HepG2 (cell line): ENCODE measurements at regions not wholly inside any gene's neighbourhood (a gene's known extent, or its start where the extent isn't known, plus 50 kb on each side); places are given as distances from the start of the nearest gene placed in this dataset.
A peak's percentile ranks its signal among the peaks of the same experiment; 100 is the strongest.

ENCODE experiments used
- ATAC-seq: fragments of 200-7000 bp; cut with Tn5 transposase; 3 replicates; pipeline ENCODE4 v1.9.1; 2020; ENCODE audit warnings: mild to moderate bottlenecking, moderate library complexity
- BruUV-seq: library from RNA; stranded (reverse); fragments of 400-500 nt; replicated peaks from 2 replicates; lab custom pipeline; 2021; lab: Mats Ljungman, UMichigan
- CTCF ChIA-PET: fragments of 300-600 bp; formaldehyde crosslinking; extraction: SDS; loops from one replicate; lab custom pipeline; 2021; ENCODE audit warnings: low total read pairs, inconsistent platforms, low intra/inter-chr PET ratio; lab: Yijun Ruan, JAX
- POLR2A ChIA-PET: fragments of 350-600 bp; sonication (Branson Sonifier 250); formaldehyde crosslinking; loops from one replicate; lab custom pipeline; 2020; ENCODE audit warnings: antibody characterized with exemption, inconsistent platforms; lab: Yijun Ruan, JAX
- DNase-seq: peaks from one replicate; pipeline ENCODE4 v3.0.0-alpha.2; 2015; ENCODE audit warnings: low spot score
- FAIRE-seq: peaks from 3 replicates; lab custom pipeline; 2011; peaks lifted over from hg19 to GRCh38; lab: Jason Lieb, UNC
- H2AFZ ChIP-seq: one replicate; pipeline ENCODE4 v1.6.1; 2011; ENCODE audit warnings: low read length, inconsistent platforms
- H3K27ac ChIP-seq: fragments of 300-600 bp; 3 replicates; pipeline ENCODE4 v1.8.0; 2011; ENCODE audit warnings: mixed run types, mild to moderate bottlenecking, mixed read lengths, low read length, inconsistent platforms; ENCODE audit not compliant: insufficient read depth; ENCODE audit errors: extremely low read length
- H3K27me3 ChIP-seq, 2 experiments: fragments of 200-600 bp in 1 of 2; 2 replicates in 1 of 2; 3 replicates in 1 of 2; pipeline versions ENCODE4 v1.6.0 to v1.8.0; 2011; ENCODE audit warnings: low read length in 2 of 2, mild to moderate bottlenecking in 2 of 2, moderate library complexity in 2 of 2, inconsistent platforms in 1 of 2; ENCODE audit not compliant: insufficient read depth in 2 of 2, control insufficient read depth in 1 of 2
- H3K36me3 ChIP-seq, 2 experiments: fragments of 200-600 bp in 1 of 2; replicated peaks in 1 of 2; 2 replicates in 1 of 2; 3 replicates in 1 of 2; pipeline versions ENCODE4 v1.5.1 to v1.8.0; 2011; ENCODE audit warnings: low read length in 2 of 2, inconsistent platforms in 1 of 2; ENCODE audit not compliant: insufficient read depth in 2 of 2, control insufficient read depth in 1 of 2
- H3K4me1 ChIP-seq: 2 replicates; pipeline ENCODE4 v1.5.1; 2012; ENCODE audit warnings: low read length, inconsistent platforms; ENCODE audit not compliant: insufficient read depth
- H3K4me2 ChIP-seq: 2 replicates; pipeline ENCODE4 v1.6.0; 2011; ENCODE audit warnings: low read depth, low read length, inconsistent platforms
- H3K4me3 ChIP-seq, 3 experiments: fragments of 200-600 bp in 1 of 3; sonication (generic), shearing (Covaris generic) in 1 of 3; replicated peaks in 1 of 3; 2 replicates each; pipeline ENCODE4 v1.5.1; 2011 to 2016; ENCODE audit warnings: low read length in 3 of 3, inconsistent platforms in 2 of 3, low read depth in 2 of 3, mild to moderate bottlenecking in 2 of 3, control low read depth in 1 of 3, mixed read lengths in 1 of 3; ENCODE audit not compliant: insufficient read depth in 1 of 3
- H3K79me2 ChIP-seq: one replicate; pipeline ENCODE4 v1.6.1; 2011; ENCODE audit warnings: low read length, inconsistent platforms; ENCODE audit not compliant: insufficient read depth
- H3K9ac ChIP-seq: 2 replicates; pipeline ENCODE4 v1.6.0; 2011; ENCODE audit warnings: mild to moderate bottlenecking, low read depth, low read length, inconsistent platforms; ENCODE audit not compliant: insufficient read depth
- H3K9me3 ChIP-seq: 2 replicates; pipeline ENCODE4 v1.5.1; 2012; ENCODE audit warnings: mild to moderate bottlenecking, low read length
- H4K20me1 ChIP-seq: 2 replicates; pipeline ENCODE4 v1.6.0; 2011; ENCODE audit warnings: inconsistent platforms, mild to moderate bottlenecking, low read length, moderate library complexity; ENCODE audit not compliant: insufficient read depth
- MATR3 ChIP-seq: sonication (generic); formaldehyde crosslinking; IDR thresholded peaks from 2 replicates; pipeline ENCODE4 v1.4.0; 2020; ENCODE audit warnings: missing genetic modification reagents
- NFIB ChIP-seq: sonication (generic); formaldehyde crosslinking; IDR thresholded peaks from 2 replicates; pipeline ENCODE4 v1.9.0; 2021; ENCODE audit warnings: missing genetic modification reagents, mild to moderate bottlenecking, borderline replicate concordance
- SMARCE1 ChIP-seq: fragments of 450-650 bp; IDR thresholded peaks from 2 replicates; pipeline ENCODE4 v1.6.1; 2017; ENCODE audit warnings: borderline replicate concordance
- ZNF274 ChIP-seq: sonication (generic); formaldehyde crosslinking; IDR thresholded peaks from 2 replicates; pipeline ENCODE4 v1.5.1; 2020; ENCODE audit warnings: mild to moderate bottlenecking, missing genetic modification reagents
- WGBS: methylation state at CpG from one replicate; pipeline ENCODE4 v1.1.6; 2017; ENCODE audit warnings: low lambda C conversion rate; 5-methylcytosine and 5-hydroxymethylcytosine counted together
- in situ Hi-C: cut with HindIII; loops from 2 replicates; pipeline ENCODE4 v1.10.0; 2017; ENCODE audit warnings: low pct_unique_long_range_greater_than_20kb; ENCODE audit not compliant: extremely low pct_ligation_motif_present
- intact Hi-C: fragments of 100-400 bp; cut with micrococcal nuclease; formaldehyde crosslinking; loops from one replicate; pipeline ENCODE4 v1.10.0; 2022; ENCODE audit not compliant: unreplicated experiment
- TF ChIP-seq, protein P1 (sequence below): sonication (generic); formaldehyde crosslinking; IDR thresholded peaks from 2 replicates; pipeline ENCODE4 v1.4.0; 2020; ENCODE audit warnings: missing genetic modification reagents
- TF ChIP-seq, protein P2 (sequence below): sonication (generic); formaldehyde crosslinking; conservative IDR thresholded peaks from 2 replicates; pipeline ENCODE4 v1.8.0; 2022; ENCODE audit warnings: mild to moderate bottlenecking, moderate library complexity, missing genetic modification reagents
- TF ChIP-seq, protein P3 (sequence below): sonication (generic); formaldehyde crosslinking; IDR thresholded peaks from 2 replicates; pipeline ENCODE4 v1.8.0; 2022; ENCODE audit warnings: missing genetic modification reagents, mild to moderate bottlenecking, moderate library complexity, borderline replicate concordance
- TF ChIP-seq, protein P4 (sequence below): fragments of 450-650 bp; IDR thresholded peaks from 2 replicates; pipeline ENCODE4 v1.6.1; 2016

DNA sequence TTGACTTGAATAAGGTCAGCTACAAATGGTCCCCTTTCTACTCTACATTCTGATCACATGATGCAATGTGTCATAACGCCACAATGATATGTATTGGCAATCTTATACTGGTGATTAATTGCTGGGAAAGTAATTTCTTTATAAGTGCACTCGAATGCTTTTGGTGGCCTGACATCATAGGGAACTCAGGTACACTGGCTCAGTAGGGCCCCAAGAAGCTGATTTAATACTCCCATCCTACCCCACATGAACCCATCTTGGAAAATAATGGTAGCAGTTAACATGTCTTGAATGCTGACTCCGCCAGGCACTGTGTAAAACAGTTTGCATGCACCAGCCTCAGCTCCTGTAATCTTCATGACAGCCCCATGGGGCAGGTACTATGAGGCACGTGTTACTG, 186.9 kb downstream of the SNX10 start:
- intact Hi-C loops, result no loop called here

GRCh38 chr7:26479581-26479980, 187.9 kb downstream of the SNX10 start:
- Histone ChIP-seq H2AFZ (no peak overlapping the region), H3K9ac (no peak overlapping the region), H3K4me3 (no peak overlapping the region), H3K9me3 (no peaks in the 10 kb centered on the region), H3K79me2 (no peaks in the 10 kb centered on the region), H3K4me1 (no peaks in the 10 kb centered on the region), H3K4me2 (no peak overlapping the region), H3K27me3 (peaks cover 3 to 12% of the 10 kb centered on the region in 2 experiments; a peak in 2 of 5 replicates), H4K20me1 (no peaks in the 10 kb centered on the region), H3K27ac (no peak overlapping the region), H3K36me3 (no peaks in the 10 kb centered on the region)
- CTCF ChIA-PET, result no interaction called here
- no peak for DNase-seq
- no peak for ATAC-seq
- TF ChIP-seq, protein P1, sequence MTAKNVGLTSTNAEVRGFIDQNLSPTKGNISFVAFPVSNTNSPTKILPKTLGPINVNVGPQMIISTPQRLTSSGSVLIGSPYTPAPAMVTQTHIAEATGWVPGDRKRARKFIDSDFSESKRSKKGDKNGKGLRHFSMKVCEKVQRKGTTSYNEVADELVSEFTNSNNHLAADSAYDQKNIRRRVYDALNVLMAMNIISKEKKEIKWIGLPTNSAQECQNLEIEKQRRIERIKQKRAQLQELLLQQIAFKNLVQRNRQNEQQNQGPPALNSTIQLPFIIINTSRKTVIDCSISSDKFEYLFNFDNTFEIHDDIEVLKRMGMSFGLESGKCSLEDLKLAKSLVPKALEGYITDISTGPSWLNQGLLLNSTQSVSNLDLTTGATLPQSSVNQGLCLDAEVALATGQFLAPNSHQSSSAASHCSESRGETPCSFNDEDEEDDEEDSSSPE (CRISPR knock-in tag), result no peak
- TF ChIP-seq ZNF274 (CRISPR knock-in tag) (no peak), MATR3 (no peak), SMARCE1 (no peak)
- TF ChIP-seq, protein P2, sequence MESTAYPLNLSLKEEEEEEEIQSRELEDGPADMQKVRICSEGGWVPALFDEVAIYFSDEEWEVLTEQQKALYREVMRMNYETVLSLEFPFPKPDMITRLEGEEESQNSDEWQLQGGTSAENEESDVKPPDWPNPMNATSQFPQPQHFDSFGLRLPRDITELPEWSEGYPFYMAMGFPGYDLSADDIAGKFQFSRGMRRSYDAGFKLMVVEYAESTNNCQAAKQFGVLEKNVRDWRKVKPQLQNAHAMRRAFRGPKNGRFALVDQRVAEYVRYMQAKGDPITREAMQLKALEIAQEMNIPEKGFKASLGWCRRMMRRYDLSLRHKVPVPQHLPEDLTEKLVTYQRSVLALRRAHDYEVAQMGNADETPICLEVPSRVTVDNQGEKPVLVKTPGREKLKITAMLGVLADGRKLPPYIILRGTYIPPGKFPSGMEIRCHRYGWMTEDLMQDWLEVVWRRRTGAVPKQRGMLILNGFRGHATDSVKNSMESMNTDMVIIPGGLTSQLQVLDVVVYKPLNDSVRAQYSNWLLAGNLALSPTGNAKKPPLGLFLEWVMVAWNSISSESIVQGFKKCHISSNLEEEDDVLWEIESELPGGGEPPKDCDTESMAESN (CRISPR knock-in tag), result no peak
- TF ChIP-seq, protein P3, sequence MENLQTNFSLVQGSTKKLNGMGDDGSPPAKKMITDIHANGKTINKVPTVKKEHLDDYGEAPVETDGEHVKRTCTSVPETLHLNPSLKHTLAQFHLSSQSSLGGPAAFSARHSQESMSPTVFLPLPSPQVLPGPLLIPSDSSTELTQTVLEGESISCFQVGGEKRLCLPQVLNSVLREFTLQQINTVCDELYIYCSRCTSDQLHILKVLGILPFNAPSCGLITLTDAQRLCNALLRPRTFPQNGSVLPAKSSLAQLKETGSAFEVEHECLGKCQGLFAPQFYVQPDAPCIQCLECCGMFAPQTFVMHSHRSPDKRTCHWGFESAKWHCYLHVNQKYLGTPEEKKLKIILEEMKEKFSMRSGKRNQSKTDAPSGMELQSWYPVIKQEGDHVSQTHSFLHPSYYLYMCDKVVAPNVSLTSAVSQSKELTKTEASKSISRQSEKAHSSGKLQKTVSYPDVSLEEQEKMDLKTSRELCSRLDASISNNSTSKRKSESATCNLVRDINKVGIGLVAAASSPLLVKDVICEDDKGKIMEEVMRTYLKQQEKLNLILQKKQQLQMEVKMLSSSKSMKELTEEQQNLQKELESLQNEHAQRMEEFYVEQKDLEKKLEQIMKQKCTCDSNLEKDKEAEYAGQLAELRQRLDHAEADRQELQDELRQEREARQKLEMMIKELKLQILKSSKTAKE (CRISPR knock-in tag), result no peak
- 5% methylated on average over 3 of the region's 3 CpGs for WGBS
- BruUV-seq, result no TSS peak
- POLR2A ChIA-PET, result no interaction called here
- intact Hi-C loops, result no loop called here
- no peak for FAIRE-seq
- in situ Hi-C loops, result no loop called here

More for the DNA sequence above, 186.9 kb downstream of the SNX10 start:
- no peak for DNase-seq
- Histone ChIP-seq H3K4me2 (no peak overlapping the region), H3K9ac (no peak overlapping the region), H3K9me3 (no peaks in the 10 kb centered on the region), H3K79me2 (no peaks in the 10 kb centered on the region), H3K4me1 (no peaks in the 10 kb centered on the region), H3K27me3 (peaks cover 3 to 12% of the 10 kb centered on the region in 2 experiments; a peak in 2 of 5 replicates), H4K20me1 (no peaks in the 10 kb centered on the region), H2AFZ (no peak overlapping the region), H3K27ac (no peak overlapping the region), H3K36me3 (no peaks in the 10 kb centered on the region), H3K4me3 (no peak overlapping the region)
- ChIA-PET CTCF (no interaction called here), POLR2A (no interaction called here)
- in situ Hi-C loops, result no loop called here
- TF ChIP-seq, protein P4, sequence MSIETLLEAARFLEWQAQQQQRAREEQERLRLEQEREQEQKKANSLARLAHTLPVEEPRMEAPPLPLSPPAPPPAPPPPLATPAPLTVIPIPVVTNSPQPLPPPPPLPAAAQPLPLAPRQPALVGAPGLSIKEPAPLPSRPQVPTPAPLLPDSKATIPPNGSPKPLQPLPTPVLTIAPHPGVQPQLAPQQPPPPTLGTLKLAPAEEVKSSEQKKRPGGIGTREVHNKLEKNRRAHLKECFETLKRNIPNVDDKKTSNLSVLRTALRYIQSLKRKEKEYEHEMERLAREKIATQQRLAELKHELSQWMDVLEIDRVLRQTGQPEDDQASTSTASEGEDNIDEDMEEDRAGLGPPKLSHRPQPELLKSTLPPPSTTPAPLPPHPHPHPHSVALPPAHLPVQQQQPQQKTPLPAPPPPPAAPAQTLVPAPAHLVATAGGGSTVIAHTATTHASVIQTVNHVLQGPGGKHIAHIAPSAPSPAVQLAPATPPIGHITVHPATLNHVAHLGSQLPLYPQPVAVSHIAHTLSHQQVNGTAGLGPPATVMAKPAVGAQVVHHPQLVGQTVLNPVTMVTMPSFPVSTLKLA, result peak; percentile 73
- TF ChIP-seq NFIB (CRISPR knock-in tag), result no peak
- no TSS peak for BruUV-seq
- no peak for ATAC-seq
- WGBS, result 0% methylated on average over 3 of the region's 4 CpGs
- FAIRE-seq, result no peak
